SK-N-SH treated with all-trans-retinoic acid at 6 μM for 48 hours (cell line): ENCODE measurements at regions not wholly inside any gene's neighbourhood (a gene's known extent, or its start where the extent isn't known, plus 50 kb on each side); places are given as distances from the start of the nearest gene placed in this dataset.
A peak's percentile ranks its signal among the peaks of the same experiment; 100 is the strongest.

ENCODE experiments used
- ATAC-seq: fragments of 200-7000 bp; cut with Tn5 transposase; 3 replicates; pipeline ENCODE4 v1.9.1; 2020; ENCODE audit warnings: mild to moderate bottlenecking, moderate library complexity
- ARNTL ChIP-seq: fragments of 450-650 bp; formaldehyde crosslinking; IDR thresholded peaks from 2 replicates; pipeline ENCODE4 v1.5.0; 2020; ENCODE audit warnings: low read depth, mild to moderate bottlenecking, moderate library complexity, borderline replicate concordance
- BACH2 ChIP-seq: fragments of 250-450 bp; sonication (Bioruptor Pico); IDR thresholded peaks from 2 replicates; pipeline ENCODE4 v1.9.0; 2021; ENCODE audit warnings: mild to moderate bottlenecking, borderline replicate concordance
- CREB5 ChIP-seq: fragments of 250-450 bp; sonication (Bioruptor Pico); IDR thresholded peaks from 2 replicates; pipeline ENCODE4 v1.5.1; 2020; ENCODE audit warnings: low read depth, mild to moderate bottlenecking, moderate library complexity
- CSDC2 ChIP-seq: fragments of 250-450 bp; sonication (Bioruptor Pico); IDR thresholded peaks from 2 replicates; pipeline ENCODE4 v1.5.0; 2020; ENCODE audit warnings: mild to moderate bottlenecking, moderate library complexity
- CSRNP3 ChIP-seq: fragments of 250-450 bp; sonication (Bioruptor Pico); IDR thresholded peaks from 2 replicates; pipeline ENCODE4 v1.5.1; 2021; ENCODE audit warnings: mild to moderate bottlenecking, moderate library complexity
- ESRRG ChIP-seq: fragments of 250-450 bp; sonication (Bioruptor Pico); IDR thresholded peaks from 2 replicates; pipeline ENCODE4 v1.6.1; 2021; ENCODE audit warnings: mild to moderate bottlenecking
- GLIS3 ChIP-seq: fragments of 250-450 bp; sonication (Bioruptor Pico); IDR thresholded peaks from 2 replicates; pipeline ENCODE4 v1.5.0; 2020; ENCODE audit warnings: mild to moderate bottlenecking, moderate library complexity
- ISL1 ChIP-seq: fragments of 250-450 bp; sonication (Bioruptor Pico); IDR thresholded peaks from 2 replicates; pipeline ENCODE4 v2.1.2; 2022; ENCODE audit warnings: mild to moderate bottlenecking, moderate library complexity
- OSR1 ChIP-seq: fragments of 250-450 bp; sonication (Bioruptor Pico); IDR thresholded peaks from 2 replicates; pipeline ENCODE4 v1.8.0; 2022; ENCODE audit warnings: moderate library complexity, mild to moderate bottlenecking, inconsistent platforms
- PATZ1 ChIP-seq: fragments of 250-450 bp; sonication (Bioruptor Pico); IDR thresholded peaks from 2 replicates; pipeline ENCODE4 v1.8.0; 2020; ENCODE audit warnings: mild to moderate bottlenecking, moderate library complexity, borderline replicate concordance
- POU6F1 ChIP-seq: fragments of 250-450 bp; sonication (Bioruptor Pico); IDR thresholded peaks from 2 replicates; pipeline ENCODE4 v1.8.0; 2021; ENCODE audit warnings: low read depth, mild to moderate bottlenecking, moderate library complexity, borderline replicate concordance
- PPARA ChIP-seq: fragments of 250-450 bp; sonication (Bioruptor Pico); IDR thresholded peaks from 2 replicates; pipeline ENCODE4 v1.5.0; 2020; ENCODE audit warnings: mild to moderate bottlenecking, borderline replicate concordance
- RARB ChIP-seq: fragments of 250-450 bp; sonication (Bioruptor Pico); IDR thresholded peaks from 2 replicates; pipeline ENCODE4 v1.8.0; 2021; ENCODE audit warnings: mild to moderate bottlenecking, moderate library complexity
- SNAI2 ChIP-seq: fragments of 250-450 bp; sonication (Bioruptor Pico); IDR thresholded peaks from 2 replicates; pipeline ENCODE4 v1.5.0; 2020; ENCODE audit warnings: mild to moderate bottlenecking, moderate library complexity
- TCF4 ChIP-seq: fragments of 250-450 bp; sonication (Bioruptor Pico); IDR thresholded peaks from 2 replicates; pipeline ENCODE4 v1.8.0; 2021; ENCODE audit warnings: mild to moderate bottlenecking, moderate library complexity, borderline replicate concordance
- TOX ChIP-seq: fragments of 250-450 bp; sonication (Bioruptor Pico); IDR thresholded peaks from 2 replicates; pipeline ENCODE4 v1.8.0; 2021; ENCODE audit warnings: mild to moderate bottlenecking, moderate library complexity, borderline replicate concordance
- TSHZ2 ChIP-seq: fragments of 250-450 bp; sonication (Bioruptor Pico); IDR thresholded peaks from 2 replicates; pipeline ENCODE4 v1.5.0; 2020; ENCODE audit warnings: mild to moderate bottlenecking, moderate library complexity
- ZC3H10 ChIP-seq: fragments of 250-450 bp; sonication (Bioruptor Pico); IDR thresholded peaks from 2 replicates; pipeline ENCODE4 v1.5.1; 2021; ENCODE audit warnings: mild to moderate bottlenecking, moderate library complexity
- ZFP3 ChIP-seq: fragments of 250-450 bp; sonication (Bioruptor Pico); IDR thresholded peaks from 2 replicates; pipeline ENCODE4 v1.5.0; 2020; ENCODE audit warnings: mild to moderate bottlenecking, moderate library complexity
- ZFP30 ChIP-seq: fragments of 450-650 bp; formaldehyde crosslinking; IDR thresholded peaks from 2 replicates; pipeline ENCODE4 v1.5.0; 2022; ENCODE audit warnings: mild to moderate bottlenecking, moderate library complexity
- ZNF565 ChIP-seq: fragments of 450-650 bp; formaldehyde crosslinking; conservative IDR thresholded peaks from 2 replicates; pipeline ENCODE4 v1.5.0; 2020; ENCODE audit warnings: low read depth, mild to moderate bottlenecking, moderate library complexity
- ZNF70 ChIP-seq: fragments of 450-650 bp; formaldehyde crosslinking; IDR thresholded peaks from 2 replicates; pipeline ENCODE4 v1.5.0; 2020; ENCODE audit warnings: mild to moderate bottlenecking, moderate library complexity
- ZNF8 ChIP-seq: fragments of 450-650 bp; formaldehyde crosslinking; IDR thresholded peaks from 2 replicates; pipeline ENCODE4 v1.5.0; 2020; ENCODE audit warnings: mild to moderate bottlenecking, moderate library complexity

GRCh38 chr11:112822478-112823274, 138.5 kb upstream of the NCAM1 start:
- peak; percentile 61 for ATAC-seq
- TF ChIP-seq RARB (CRISPR knock-in tag) (no peak), CSDC2 (CRISPR knock-in tag) (no peak), SNAI2 (no peak), ZC3H10 (CRISPR knock-in tag) (no peak), TOX (no peak), ISL1 (CRISPR knock-in tag) (no peak)

- TF ChIP-seq CSDC2 (CRISPR knock-in tag) (no peak), ZNF565 (CRISPR knock-in tag) (no peak), GLIS3 (CRISPR knock-in tag) (no peak), CREB5 (no peak), CSRNP3 (CRISPR knock-in tag) (no peak), ESRRG (CRISPR knock-in tag) (no peak), POU6F1 (CRISPR knock-in tag) (no peak), RARB (CRISPR knock-in tag) (no peak), ZC3H10 (CRISPR knock-in tag) (no peak), BACH2 (CRISPR knock-in tag) (no peak), PPARA (CRISPR knock-in tag) (no peak), ISL1 (CRISPR knock-in tag) (no peak), ARNTL (CRISPR knock-in tag) (no peak), ZNF70 (no peak), SNAI2 (no peak)
- no peak for ATAC-seq
Measured at GRCh38 chr11:112826026-112826425, 135.2 kb upstream of the NCAM1 start.

GRCh38 chr11:112826788-112827187, 134.4 kb upstream of the NCAM1 start:
- no peak for ATAC-seq

GRCh38 chr11:112828421-112828820, 132.8 kb upstream of the NCAM1 start:
- no peak for ATAC-seq
- TF ChIP-seq ESRRG (CRISPR knock-in tag) (no peak), OSR1 (CRISPR knock-in tag) (no peak), CREB5 (no peak), TSHZ2 (CRISPR knock-in tag) (no peak), ZNF565 (CRISPR knock-in tag) (no peak), ARNTL (CRISPR knock-in tag) (no peak), ZNF70 (no peak), ZC3H10 (CRISPR knock-in tag) (no peak), CSRNP3 (CRISPR knock-in tag) (no peak), ZFP30 (CRISPR knock-in tag) (no peak), TCF4 (no peak), TOX (no peak), SNAI2 (no peak), ZFP3 (CRISPR knock-in tag) (no peak), ZNF8 (CRISPR knock-in tag) (no peak), GLIS3 (CRISPR knock-in tag) (no peak), PATZ1 (CRISPR knock-in tag) (no peak)

More at GRCh38 chr11:112826788-112827187, 134.4 kb upstream of the NCAM1 start:
- TF ChIP-seq TCF4 (peak; percentile 20; the same call in 1 of the 2 replicates), TOX (no peak)
